ENCODE measurements at regions not wholly inside any gene's neighbourhood (a gene's known extent, or its start where the extent isn't known, plus 50 kb on each side); places are given as distances from the start of the nearest gene placed in this dataset.

DNA sequence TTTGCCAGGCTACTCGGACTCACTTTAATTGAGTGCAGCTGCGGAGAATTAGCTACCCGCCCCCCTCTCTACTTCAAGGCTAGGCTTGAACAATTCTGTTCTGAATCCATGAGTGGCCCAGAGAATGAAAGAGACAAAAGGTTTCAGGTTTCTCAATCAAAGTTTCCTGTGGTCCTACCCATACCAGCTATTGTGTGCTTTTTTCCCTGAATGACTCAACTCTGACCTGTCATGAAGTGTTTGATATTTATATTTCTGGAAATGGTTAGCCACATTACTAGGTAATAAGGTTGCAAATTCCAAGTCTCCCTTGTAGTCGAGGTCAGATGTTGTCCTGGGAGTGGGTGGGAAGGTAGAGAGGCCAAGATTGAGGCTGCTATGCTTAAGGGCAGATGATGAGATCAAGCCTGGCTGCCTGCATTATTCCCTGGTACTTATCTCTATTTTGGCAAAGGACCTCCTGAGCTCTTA, 392.7 kb upstream of the TBL1XR1 start:
- DNase-seq (ENCODE audit: extremely low read depth in 1 of 2, low read depth in 1 of 2), result no peak

DNA sequence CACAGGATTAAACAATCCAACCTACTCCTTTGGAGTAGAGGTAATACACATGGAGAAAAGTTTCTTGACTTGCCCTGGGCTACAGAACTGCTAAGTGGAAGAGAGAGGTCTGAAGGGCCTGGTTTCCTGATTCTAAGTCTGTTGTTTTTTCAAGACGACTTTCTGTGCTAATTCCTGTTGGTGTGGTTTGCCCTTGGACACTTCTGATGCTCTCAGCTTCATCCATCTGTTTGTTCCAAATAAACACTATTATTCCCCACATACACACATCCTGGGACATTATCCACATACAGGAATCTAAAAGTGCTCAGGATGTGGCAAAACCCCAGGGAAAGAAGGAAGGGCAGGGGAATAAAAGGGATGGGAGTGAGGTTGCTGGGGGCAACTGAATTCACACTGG, 393.5 kb upstream of the TBL1XR1 start:
- no peak for DNase-seq (ENCODE audit: extremely low read depth in 1 of 2, low read depth in 1 of 2)

DNA sequence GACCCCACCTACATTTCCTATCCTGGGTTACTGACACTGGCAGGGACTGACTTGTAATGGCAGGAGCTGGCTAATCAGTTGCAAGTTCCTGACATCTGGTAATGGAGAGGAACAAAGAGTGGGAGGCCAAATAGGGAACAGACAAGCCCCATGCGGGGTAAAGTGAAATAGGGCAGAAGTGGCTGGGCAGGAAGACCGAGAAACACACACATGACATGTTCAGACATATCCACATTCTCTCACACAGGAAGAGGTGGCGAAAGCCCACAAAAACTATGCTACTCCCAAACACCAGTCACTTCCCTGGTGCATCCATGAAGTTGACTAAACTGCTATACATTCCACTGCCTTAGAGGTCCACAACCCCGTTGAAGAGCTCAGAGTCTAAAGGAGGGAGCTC, 394.1 kb upstream of the TBL1XR1 start:
- DNase-seq (ENCODE audit: extremely low read depth in 1 of 2, low read depth in 1 of 2), result no peak

DNA sequence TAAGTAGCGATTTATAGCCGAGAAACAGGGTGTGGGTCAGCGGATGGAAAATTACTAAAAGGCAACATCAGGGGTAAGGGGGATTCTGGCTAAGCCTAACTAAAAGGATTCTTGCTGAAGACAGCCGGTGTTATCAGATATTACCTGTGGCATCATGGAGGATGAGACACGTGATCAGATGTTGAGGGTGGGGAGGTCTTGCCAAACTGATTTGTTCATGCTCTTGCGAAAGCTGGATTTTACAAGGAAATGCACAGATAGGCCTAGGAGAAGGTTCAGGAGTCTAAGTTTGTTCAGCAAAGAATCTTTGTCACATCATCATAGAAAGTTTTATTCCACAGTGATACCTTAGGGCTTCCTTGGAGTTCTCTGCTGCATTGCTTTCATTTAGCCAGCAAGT, 396.8 kb upstream of the TBL1XR1 start:
- DNase-seq (ENCODE audit: extremely low read depth in 1 of 2, low read depth in 1 of 2), result no peak

DNA sequence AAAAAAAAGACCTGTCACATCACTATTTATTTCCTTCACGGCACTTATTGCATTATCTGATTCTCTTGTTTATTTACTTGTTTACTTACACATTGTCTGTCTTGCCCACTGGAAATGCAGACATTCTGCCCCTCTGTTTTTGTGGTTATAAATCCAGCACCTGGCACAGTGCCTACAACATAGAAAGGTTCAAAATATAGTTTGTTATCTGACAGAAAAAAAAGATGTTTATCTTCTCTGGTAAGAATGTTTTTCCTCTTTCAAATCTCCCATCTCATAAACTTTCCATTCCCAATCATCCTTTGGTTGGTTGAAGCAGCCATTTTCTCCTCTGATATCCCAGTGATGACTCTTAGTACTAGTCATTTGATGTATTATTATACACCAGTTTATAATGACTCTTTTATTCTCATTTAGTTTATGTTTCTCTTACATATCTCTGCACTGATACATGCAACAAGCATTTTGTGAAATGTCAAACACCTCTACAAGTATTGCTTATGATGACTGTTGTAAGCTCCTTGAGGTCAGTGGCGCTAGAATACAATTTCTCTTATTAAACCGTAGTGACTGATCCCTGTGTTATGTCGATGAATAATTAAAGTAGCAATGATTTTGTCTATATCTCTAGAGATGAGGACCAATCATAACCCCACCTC, 398.4 kb upstream of the TBL1XR1 start:
- no peak for DNase-seq (ENCODE audit: extremely low read depth in 1 of 2, low read depth in 1 of 2)

DNA sequence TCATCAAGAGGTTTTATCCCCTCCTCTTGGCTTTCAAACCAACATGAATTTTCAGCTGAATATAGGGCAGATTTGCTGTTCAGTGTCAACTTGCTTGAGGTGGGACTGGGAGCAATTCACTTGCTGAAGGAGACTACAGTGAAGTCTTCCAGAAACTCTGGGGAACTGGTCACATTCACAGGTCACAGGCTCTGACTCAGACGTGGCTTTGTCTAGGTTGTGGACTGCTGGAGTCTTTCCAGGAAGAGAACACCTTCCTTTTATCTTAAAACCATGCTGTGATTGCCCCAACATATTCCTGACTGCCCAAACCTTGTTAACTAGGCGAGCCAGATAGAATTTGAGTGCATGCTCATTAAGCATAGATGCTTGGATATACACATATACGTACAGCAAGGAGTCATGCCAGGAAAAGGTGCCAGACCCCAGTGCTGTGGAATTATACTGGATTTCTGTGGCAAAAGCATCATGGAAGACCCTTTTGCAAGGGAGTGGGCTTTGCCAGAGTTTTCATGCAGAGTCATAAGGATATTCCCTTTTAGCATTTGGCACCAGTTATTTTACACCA, 399.1 kb upstream of the TBL1XR1 start:
- no peak for DNase-seq (ENCODE audit: extremely low read depth in 1 of 2, low read depth in 1 of 2)

DNA sequence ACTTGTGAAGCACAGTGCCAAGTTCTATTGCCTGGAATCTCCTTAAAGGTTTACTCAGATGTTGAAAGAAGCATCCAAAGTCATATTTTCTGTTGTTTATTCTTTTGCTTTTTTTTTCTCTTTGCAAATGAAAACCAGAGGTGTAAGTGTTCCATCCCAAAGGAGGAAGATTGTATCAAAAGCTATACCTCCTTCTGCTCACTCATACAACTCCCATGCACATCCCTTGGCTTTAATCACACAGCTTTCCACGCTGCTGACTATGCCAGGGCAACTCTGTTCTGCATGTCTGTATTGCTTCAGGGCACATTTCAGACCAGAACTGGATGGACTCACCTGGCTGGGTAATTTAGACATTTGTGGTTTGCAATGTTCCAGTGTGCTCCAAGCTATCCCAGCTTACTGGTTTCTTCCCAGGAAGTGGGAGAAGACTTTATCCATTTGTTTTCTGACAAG, 399.6 kb upstream of the TBL1XR1 start:
- DNase-seq (ENCODE audit: extremely low read depth in 1 of 2, low read depth in 1 of 2), result no peak

DNA sequence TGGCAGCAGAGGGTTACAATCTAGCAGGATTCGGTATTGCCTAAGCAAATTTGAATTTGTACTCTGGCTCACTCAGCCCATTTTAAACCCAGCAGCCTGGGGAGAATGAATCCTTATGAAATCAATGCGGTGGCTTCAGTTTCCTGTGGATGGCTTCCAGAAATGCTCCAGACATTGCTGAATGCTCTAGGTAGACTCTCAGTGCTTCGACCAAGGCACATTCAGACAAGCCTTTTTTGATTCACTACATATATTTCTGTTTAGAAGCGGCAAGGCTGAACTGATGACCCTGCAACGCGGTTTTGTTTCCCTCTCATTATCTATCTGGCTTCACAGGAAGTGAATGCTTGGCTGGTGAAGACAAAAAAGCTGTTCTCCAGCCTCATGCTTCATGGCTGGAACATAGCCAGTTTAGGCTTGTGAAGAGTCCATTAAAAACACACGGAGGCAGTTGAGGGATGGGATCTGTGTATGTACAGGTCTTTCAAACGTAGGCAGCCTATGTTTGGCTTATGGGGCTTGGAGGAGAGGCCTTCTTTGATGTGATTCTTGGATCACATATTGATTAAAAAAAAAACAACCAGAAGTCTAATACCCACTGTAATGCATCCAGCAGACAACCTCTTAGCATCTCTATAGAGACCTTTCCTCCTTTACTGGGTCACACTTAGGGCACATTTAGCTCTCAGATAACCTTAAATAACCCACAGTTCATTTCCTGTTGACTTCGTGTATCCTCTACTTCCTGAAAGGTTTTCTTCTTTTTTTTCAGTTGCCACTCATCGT, 400.2 kb upstream of the TBL1XR1 start:
- DNase-seq (ENCODE audit: extremely low read depth in 1 of 2, low read depth in 1 of 2), result no peak

DNA sequence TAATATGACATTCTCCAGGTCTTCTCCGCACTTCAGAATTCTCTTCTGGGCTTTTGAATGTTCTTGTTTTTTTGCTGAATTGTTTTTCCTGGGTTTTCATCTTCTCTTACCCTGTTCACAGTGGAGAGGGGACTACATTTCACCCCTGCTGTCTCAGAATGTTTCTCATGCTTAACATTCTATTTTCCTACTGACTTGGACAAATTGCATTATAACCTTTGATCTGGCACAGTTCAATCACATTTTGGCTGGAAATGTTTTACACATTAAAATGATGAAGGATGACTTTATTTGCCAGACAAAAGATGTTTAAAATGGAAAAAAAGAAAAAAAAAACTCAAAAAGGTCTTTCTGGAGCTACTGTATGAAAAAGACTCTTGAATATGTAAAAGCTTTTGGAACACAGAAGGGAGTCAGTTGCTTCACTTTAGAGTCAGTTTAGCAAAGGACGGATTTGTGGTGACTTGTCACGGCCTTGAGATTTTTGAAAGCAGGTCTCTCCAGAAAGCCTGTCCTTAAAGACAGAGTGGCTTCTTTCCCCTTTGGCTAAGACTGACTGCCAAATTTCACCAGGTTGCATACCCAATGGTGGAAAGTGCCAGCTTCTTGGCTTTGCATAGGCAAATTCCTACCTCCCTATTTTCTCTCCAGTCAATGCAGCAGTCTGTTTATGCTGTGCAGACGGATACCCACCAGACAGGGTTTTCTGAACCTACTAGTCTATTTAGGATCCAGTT, 401.0 kb upstream of the TBL1XR1 start:
- no peak for DNase-seq (ENCODE audit: extremely low read depth in 1 of 2, low read depth in 1 of 2)

DNA sequence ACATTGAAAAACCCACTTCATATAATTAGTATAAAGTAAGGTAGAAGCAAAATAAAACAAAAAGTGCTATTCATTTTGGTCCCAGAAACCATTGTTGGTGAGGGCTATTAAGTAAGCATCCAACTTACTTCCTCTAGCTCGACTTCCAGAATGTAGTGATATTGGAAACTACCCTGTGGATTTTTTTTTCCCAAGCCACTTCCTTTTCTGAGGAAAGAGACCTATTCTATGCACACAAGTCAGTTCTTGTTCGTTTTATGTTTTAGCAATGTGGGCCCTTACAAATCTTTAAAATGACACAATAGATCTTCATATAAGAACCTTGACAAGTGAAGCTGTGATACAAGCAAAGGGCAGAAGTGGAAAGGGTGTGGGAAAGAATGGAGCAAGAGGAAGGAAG, 402.0 kb upstream of the TBL1XR1 start:
- DNase-seq (ENCODE audit: extremely low read depth in 1 of 2, low read depth in 1 of 2), result no peak

DNA sequence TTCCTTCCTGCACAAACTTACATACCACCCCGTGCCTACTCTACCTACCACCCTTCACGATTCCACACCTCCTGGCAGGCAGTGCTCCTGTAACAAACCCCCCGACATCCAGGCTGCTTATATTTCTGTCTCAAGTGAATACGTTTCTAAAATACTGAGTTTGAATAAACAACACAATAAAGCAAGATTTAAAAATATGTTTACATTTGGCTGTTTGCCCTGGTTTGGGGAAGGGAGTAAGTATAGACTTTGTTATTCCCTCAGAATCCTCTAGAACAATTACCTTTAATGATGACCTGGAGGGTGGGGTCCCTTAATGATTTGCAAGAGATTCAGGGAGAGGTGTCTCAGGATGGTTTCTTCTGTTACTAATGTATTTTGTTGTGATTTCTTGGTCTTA, 402.6 kb upstream of the TBL1XR1 start:
- DNase-seq (ENCODE audit: extremely low read depth in 1 of 2, low read depth in 1 of 2), result no peak

DNA sequence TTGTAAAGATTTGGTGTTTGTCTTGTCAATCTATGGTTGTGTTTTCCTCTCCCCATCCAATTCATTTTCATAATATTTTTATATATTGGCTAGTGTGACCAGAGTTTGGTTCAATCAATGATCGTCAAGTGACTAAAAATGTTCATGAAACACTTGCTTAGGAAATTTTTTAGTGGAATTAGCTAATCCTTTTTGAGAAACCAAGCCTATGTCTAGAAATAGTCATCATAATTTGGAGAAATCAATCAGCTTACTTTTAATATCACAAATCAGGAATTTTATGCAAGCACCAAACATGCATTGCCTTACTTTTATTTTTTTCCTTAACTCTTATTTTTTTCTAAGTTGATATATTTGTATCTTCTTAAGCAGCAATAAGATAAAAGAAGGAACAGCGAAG, 403.1 kb upstream of the TBL1XR1 start:
- no peak for DNase-seq (ENCODE audit: extremely low read depth in 1 of 2, low read depth in 1 of 2)

DNA sequence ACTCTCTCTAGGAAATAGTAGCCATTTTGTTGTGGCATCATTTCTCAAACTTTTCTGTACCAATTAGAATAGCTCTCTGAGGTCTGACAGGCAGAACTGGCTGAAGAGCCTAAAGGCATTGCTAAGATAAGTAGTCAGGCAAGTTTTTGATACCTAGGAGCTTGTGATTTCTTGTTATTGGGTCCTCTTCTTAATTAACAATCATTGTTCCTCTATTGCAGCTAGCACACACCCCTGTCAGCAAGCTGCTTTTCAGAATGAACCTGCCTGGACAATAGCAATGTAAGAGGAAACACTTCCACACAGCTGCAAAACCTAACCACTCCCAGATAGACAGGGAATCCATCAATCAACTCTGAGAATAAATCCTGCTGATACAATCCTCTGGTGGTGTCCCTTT, 403.9 kb upstream of the TBL1XR1 start:
- no peak for DNase-seq (ENCODE audit: extremely low read depth in 1 of 2, low read depth in 1 of 2)

DNA sequence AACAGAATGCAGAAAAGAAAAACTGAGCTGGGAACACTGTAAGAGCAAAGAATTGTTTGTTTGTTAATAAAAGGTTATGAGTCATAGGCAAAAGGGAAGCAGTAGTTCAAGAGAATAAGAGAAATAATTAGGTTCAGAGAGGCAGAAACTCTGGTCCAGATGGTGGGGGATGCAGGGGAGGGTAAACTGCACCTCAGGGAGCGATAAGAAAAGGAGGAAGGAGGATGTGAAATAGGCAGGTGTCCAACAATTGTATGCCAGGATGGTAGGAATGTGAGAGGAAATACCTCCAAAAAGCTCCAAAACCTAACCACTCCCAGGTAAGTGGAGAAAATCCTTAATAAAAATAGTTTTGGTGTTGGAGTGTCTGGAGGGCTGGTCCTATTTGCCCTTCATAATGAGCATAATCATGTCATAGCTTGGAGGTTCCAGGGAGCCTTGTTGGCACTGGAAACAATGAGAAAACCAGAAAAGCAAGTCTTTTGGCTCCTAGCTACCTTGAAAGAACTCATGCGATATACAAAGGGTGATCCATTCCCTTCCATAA, 405.4 kb upstream of the TBL1XR1 start:
- no peak for DNase-seq (ENCODE audit: extremely low read depth in 1 of 2, low read depth in 1 of 2)

DNA sequence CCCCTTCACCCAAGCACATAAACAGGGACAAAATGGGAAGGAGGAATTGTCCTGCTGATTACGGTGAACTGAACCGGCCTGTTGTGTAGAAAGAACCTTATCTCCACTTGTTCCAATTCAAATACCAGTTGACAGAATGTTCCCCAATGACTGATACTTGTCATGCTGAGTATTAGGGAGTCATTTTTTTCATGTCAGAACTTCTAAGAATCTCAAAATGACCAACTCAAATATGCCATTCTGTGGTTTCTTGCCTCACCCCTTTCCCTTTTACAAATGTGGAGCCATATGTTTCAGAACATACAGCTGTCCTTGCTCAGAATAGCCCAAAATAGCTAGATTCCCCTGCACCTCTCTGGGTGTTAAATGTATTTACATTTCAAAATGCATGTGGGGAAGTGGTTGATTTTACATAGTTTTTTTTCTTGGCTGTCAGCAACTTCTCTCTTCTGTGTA, 405.9 kb upstream of the TBL1XR1 start:
- DNase-seq (ENCODE audit: extremely low read depth in 1 of 2, low read depth in 1 of 2), result no peak

DNA sequence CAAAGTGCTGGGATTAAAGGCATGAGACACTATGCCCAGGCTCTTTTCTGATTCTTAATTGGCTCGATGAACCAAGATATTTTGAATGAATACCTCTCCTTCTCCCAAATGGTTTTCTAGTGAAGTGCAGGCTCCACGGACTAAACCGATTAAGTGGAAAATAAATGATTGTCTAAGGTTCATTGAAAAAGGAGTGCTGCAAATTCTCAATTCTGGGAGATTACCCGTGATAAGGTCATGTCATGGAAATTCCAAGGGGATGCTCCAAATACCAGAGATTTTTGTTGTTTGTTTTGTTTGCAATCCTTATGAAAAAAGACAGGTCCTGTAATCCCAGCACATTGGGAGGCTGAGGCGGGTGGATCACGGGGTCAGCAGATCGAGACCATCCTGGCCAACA, 406.9 kb upstream of the TBL1XR1 start:
- no peak for DNase-seq (ENCODE audit: extremely low read depth in 1 of 2, low read depth in 1 of 2)

DNA sequence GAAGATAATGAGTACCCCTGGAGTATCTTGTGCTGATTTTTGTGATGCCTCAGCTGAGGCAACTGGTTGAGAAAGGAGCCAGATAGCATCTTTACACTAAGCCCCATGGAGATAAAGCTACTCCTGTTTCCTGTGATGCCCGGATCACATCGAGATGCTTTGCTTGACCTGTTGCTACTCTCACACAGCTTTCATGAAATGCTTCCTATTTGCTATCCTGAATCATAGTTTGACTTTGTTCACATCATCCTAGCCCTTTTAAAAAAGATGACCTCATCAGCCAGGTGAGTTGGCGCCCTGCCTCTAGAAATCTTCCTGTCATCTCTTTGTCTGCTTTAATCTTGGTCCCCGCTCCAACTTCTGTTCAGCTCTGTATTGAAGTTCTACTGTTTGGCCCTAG, 409.6 kb upstream of the TBL1XR1 start:
- DNase-seq (ENCODE audit: extremely low read depth in 1 of 2, low read depth in 1 of 2), result no peak

DNA sequence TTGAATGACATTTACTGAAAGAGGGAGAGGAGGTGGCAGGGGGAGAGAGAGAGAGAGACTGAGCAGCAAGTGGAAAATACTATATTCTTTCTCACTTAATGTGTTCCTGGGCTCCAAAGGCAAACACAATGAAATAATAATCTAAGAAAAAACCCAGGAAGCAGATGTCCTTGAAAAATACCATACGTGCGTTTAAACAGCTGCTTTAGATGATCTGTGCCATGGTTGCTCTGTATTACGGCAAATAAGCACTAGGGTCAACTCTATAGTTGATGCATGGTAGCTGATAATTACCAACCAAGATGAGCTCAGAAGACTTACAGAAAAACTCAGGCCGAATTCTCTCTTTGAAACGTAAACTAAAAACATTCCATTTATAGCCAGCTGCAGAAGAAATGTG, 410.3 kb upstream of the TBL1XR1 start:
- DNase-seq (ENCODE audit: extremely low read depth in 1 of 2, low read depth in 1 of 2), result no peak

DNA sequence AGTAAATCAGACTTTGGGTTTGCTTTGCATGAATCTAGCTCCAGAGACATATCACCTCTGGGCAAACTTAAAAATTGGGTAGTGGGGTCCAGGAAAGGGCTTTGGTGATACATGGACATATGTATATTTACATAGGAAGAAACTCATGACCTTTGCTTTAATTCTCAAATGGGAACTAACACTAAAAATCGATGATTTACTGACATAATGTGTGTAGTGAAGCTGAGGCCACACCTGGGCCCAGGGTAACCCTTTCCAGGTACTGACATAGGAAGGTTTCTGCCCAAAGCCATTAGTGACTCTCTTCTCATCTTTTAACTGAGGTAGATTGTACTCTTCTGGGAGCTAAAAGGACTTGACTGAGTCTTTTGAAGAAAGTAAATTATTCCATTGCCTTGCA, 411.2 kb upstream of the TBL1XR1 start:
- DNase-seq (ENCODE audit: extremely low read depth in 1 of 2, low read depth in 1 of 2), result no peak

DNA sequence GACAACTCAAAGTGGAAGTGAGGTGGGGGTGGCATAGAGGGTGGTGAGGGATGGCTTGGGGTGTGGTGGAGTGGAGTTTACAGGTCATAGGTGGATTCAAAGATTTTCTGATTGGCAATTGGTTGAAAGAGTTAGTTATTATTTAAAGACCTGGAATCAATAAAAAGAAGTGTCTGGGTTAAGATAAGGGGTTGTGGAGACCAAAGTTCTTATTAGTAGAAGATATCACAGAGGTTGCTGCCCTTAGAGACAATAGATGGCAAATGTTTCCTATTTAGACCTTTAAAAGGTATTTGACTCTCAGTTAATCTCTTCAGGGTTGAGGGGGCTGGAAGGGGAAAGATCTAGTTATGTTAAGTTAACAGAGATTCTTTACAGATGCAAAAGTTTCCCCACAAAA, 412.3 kb upstream of the TBL1XR1 start:
- DNase-seq (ENCODE audit: extremely low read depth in 1 of 2, low read depth in 1 of 2), result no peak

DNA sequence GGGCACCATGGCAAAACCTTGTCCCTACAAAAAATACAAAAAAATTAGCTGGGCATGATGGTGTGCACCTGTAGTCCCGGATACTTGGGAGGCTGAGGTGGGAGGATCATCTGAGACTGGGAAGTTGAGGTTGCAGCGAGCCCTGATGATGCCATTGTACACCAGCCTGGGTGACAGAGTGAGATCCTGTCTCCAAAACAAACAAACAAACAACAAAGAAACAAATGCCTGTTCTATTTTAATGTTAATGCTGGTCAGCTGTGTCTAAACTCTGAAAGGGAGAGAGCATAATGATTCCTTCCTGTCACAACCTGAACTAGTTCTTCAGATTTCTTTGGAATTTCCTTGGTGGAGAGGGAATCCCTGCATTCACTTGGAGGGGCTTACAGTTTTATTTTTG, 413.0 kb upstream of the TBL1XR1 start:
- DNase-seq (ENCODE audit: extremely low read depth in 1 of 2, low read depth in 1 of 2), result no peak
